ENCODE measurements at regions not wholly inside any gene's neighbourhood (a gene's known extent, or its start where the extent isn't known, plus 50 kb on each side); places are given as distances from the start of the nearest gene placed in this dataset.

GRCh38 chr20:11604339-11604738 is 313.4 kb upstream of the BTBD3 start (continued):
- no peak for TF ChIP-seq CHD7 (IDR thresholded peaks at IDR 0.05; ENCODE audit: insufficient replicate concordance, low read length)
- TF ChIP-seq ASH2L (IDR thresholded peaks at IDR 0.05; ENCODE audit: low read length), result no peak
- TF ChIP-seq, protein P1, sequence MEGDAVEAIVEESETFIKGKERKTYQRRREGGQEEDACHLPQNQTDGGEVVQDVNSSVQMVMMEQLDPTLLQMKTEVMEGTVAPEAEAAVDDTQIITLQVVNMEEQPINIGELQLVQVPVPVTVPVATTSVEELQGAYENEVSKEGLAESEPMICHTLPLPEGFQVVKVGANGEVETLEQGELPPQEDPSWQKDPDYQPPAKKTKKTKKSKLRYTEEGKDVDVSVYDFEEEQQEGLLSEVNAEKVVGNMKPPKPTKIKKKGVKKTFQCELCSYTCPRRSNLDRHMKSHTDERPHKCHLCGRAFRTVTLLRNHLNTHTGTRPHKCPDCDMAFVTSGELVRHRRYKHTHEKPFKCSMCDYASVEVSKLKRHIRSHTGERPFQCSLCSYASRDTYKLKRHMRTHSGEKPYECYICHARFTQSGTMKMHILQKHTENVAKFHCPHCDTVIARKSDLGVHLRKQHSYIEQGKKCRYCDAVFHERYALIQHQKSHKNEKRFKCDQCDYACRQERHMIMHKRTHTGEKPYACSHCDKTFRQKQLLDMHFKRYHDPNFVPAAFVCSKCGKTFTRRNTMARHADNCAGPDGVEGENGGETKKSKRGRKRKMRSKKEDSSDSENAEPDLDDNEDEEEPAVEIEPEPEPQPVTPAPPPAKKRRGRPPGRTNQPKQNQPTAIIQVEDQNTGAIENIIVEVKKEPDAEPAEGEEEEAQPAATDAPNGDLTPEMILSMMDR (IDR thresholded peaks at IDR 0.05; ENCODE audit: control extremely low read depth in 1 of 3, insufficient read depth in 1 of 3, low read depth in 1 of 3, low read length in 3 of 3), result no peak
- TF ChIP-seq BRCA1 (IDR thresholded peaks at IDR 0.05; ENCODE audit: low read depth, low read length), result no peak
- no peak for TF ChIP-seq SIX5 (IDR thresholded peaks at IDR 0.05; ENCODE audit: low read depth, low read length)
- TF ChIP-seq KDM5A (IDR thresholded peaks at IDR 0.05; ENCODE audit: low read length), result no peak
- TF ChIP-seq ATF2 (IDR thresholded peaks at IDR 0.05; ENCODE audit: low read length), result no peak
- no peak for TF ChIP-seq TAF1 (IDR thresholded peaks at IDR 0.05; ENCODE audit: low read depth, low read length)

Data from H1 (cell line).